ENCODE measurements at regions not wholly inside any gene's neighbourhood (a gene's known extent, or its start where the extent isn't known, plus 50 kb on each side); places are given as distances from the start of the nearest gene placed in this dataset.

GRCh38 chr3:35065891-35066290, 573.4 kb upstream of the ARPP21 start:
- DNase-seq (ENCODE audit: low spot score in 2 of 2), result no peak
- no peaks in the 10 kb centered on the region for H3K4me1 ChIP-seq
- no peaks in the 10 kb centered on the region for H3K36me3 ChIP-seq
- TF ChIP-seq, protein P1, sequence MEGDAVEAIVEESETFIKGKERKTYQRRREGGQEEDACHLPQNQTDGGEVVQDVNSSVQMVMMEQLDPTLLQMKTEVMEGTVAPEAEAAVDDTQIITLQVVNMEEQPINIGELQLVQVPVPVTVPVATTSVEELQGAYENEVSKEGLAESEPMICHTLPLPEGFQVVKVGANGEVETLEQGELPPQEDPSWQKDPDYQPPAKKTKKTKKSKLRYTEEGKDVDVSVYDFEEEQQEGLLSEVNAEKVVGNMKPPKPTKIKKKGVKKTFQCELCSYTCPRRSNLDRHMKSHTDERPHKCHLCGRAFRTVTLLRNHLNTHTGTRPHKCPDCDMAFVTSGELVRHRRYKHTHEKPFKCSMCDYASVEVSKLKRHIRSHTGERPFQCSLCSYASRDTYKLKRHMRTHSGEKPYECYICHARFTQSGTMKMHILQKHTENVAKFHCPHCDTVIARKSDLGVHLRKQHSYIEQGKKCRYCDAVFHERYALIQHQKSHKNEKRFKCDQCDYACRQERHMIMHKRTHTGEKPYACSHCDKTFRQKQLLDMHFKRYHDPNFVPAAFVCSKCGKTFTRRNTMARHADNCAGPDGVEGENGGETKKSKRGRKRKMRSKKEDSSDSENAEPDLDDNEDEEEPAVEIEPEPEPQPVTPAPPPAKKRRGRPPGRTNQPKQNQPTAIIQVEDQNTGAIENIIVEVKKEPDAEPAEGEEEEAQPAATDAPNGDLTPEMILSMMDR (IDR thresholded peaks at IDR 0.05), result no peak
- TF ChIP-seq EP300 (IDR thresholded peaks at IDR 0.05), result no peak
- TF ChIP-seq POLR2A (IDR thresholded peaks at IDR 0.05), result no peak
- no peaks in the 10 kb centered on the region for H3K27me3 ChIP-seq
- 59 to 65% methylated on average over 1 of the region's 1 CpG for WGBS, 2 donors
- H3K9me3 ChIP-seq, result no peaks in the 10 kb centered on the region
- H3K27ac ChIP-seq, result no peak overlapping the region
- no peak overlapping the region for H3K4me3 ChIP-seq

- WGBS, 2 donors, result 87 to 95% methylated on average over 7 of the region's 7 CpGs
- Histone ChIP-seq H3K4me1 (no peaks in the 10 kb centered on the region), H3K27ac (no peak overlapping the region), H3K9me3 (no peaks in the 10 kb centered on the region), H3K36me3 (no peaks in the 10 kb centered on the region), H3K27me3 (no peaks in the 10 kb centered on the region), H3K4me3 (no peak overlapping the region)
- TF ChIP-seq, protein P1 (IDR thresholded peaks at IDR 0.05), result no peak
- TF ChIP-seq EP300 (IDR thresholded peaks at IDR 0.05) (no peak), POLR2A (IDR thresholded peaks at IDR 0.05) (no peak)
- no peak for DNase-seq (ENCODE audit: low spot score in 2 of 2)
These were observed 571.6 kb upstream of the ARPP21 start for GRCh38 chr3:35067750-35068149.

GRCh38 chr3:35070088-35070487, 569.2 kb upstream of the ARPP21 start:
- no peaks in the 10 kb centered on the region for H3K4me1 ChIP-seq
- H3K9me3 ChIP-seq, result no peaks in the 10 kb centered on the region
- no peaks in the 10 kb centered on the region for H3K36me3 ChIP-seq
- TF ChIP-seq EP300 (IDR thresholded peaks at IDR 0.05) (no peak), POLR2A (IDR thresholded peaks at IDR 0.05) (no peak)
- TF ChIP-seq, protein P1 (IDR thresholded peaks at IDR 0.05), result no peak
- no peak overlapping the region for H3K4me3 ChIP-seq
- no peaks in the 10 kb centered on the region for H3K27me3 ChIP-seq
- H3K27ac ChIP-seq, result no peak overlapping the region
- no peak for DNase-seq (ENCODE audit: low spot score in 2 of 2)
- 94 to 95% methylated on average over 2 of the region's 2 CpGs for WGBS, 2 donors

DNA sequence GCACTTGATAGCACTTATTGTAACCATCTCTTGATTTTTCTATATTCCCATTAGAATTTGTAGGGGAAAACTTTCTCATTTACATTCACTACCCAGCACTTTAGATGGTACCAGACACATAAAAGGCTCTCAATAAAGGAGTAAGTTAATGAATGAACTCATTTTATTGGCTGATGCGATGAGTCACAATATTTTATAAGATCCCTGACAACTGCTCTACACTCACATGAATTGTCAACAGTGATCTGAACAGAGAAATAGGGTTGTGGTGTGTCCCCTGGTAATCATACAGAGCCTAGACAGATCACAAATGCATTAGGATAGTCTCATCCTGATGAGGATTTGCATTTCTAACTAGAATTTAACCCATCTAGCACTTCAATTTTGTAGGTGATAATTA, 567.6 kb upstream of the ARPP21 start:
- WGBS, 2 donors, result 71% methylated on average over 1 of the region's 1 CpG
- H3K36me3 ChIP-seq, result no peaks in the 10 kb centered on the region
- no peaks in the 10 kb centered on the region for H3K4me1 ChIP-seq
- H3K27ac ChIP-seq, result no peak overlapping the region
- H3K9me3 ChIP-seq, result no peaks in the 10 kb centered on the region
- TF ChIP-seq POLR2A (IDR thresholded peaks at IDR 0.05), result no peak
- TF ChIP-seq, protein P1 (IDR thresholded peaks at IDR 0.05), result no peak
- TF ChIP-seq EP300 (IDR thresholded peaks at IDR 0.05), result no peak
- H3K27me3 ChIP-seq, result no peaks in the 10 kb centered on the region
- no peak for DNase-seq (ENCODE audit: low spot score in 2 of 2)
- H3K4me3 ChIP-seq, result no peak overlapping the region

GRCh38 chr3:35078780-35079179, 560.5 kb upstream of the ARPP21 start:
- Histone ChIP-seq H3K4me1 (no peaks in the 10 kb centered on the region), H3K27ac (no peak overlapping the region), H3K4me3 (no peak overlapping the region), H3K27me3 (no peaks in the 10 kb centered on the region), H3K36me3 (no peaks in the 10 kb centered on the region), H3K9me3 (no peaks in the 10 kb centered on the region)
- 91 to 93% methylated on average over 2 of the region's 2 CpGs for WGBS, 2 donors
- TF ChIP-seq, protein P1 (IDR thresholded peaks at IDR 0.05), result no peak
- TF ChIP-seq EP300 (IDR thresholded peaks at IDR 0.05), result no peak
- TF ChIP-seq POLR2A (IDR thresholded peaks at IDR 0.05), result no peak
- no peak for DNase-seq (ENCODE audit: low spot score in 2 of 2)

Data from tibial nerve (tissue), 4 donors.